WTC11 (cell line): ENCODE measurements at regions not wholly inside any gene's neighbourhood (a gene's known extent, or its start where the extent isn't known, plus 50 kb on each side); places are given as distances from the start of the nearest gene placed in this dataset.

Source experiments
- ATF3 ChIP-seq: sonication (generic); formaldehyde crosslinking; conservative IDR thresholded peaks from 2 replicates; pipeline ENCODE4 v1.8.1; 2022; ENCODE audit warnings: mild to moderate bottlenecking, missing genetic modification reagents
- CTCF ChIP-seq: fragments of 200-600 bp; IDR thresholded peaks from 2 replicates; pipeline ENCODE4 v1.8.0; 2022; ENCODE audit warnings: antibody characterized with exemption
- EMX1 ChIP-seq: fragments of 250-450 bp; sonication (Bioruptor Pico); IDR thresholded peaks from 2 replicates; pipeline ENCODE4 v1.8.0; 2021; ENCODE audit warnings: mild to moderate bottlenecking
- JUN ChIP-seq: sonication (generic); formaldehyde crosslinking; IDR thresholded peaks from 2 replicates; pipeline ENCODE4 v1.8.0; 2023; ENCODE audit warnings: mild to moderate bottlenecking, missing genetic modification reagents
- NFE2L1 ChIP-seq: sonication (generic); formaldehyde crosslinking; IDR thresholded peaks from 2 replicates; pipeline ENCODE4 v1.8.1; 2023; ENCODE audit warnings: missing genetic modification reagents
- NR1H2 ChIP-seq: sonication (generic); formaldehyde crosslinking; IDR thresholded peaks from 2 replicates; pipeline ENCODE4 v1.9.0; 2021; ENCODE audit warnings: mild to moderate bottlenecking, moderate library complexity, missing genetic modification reagents
- PRDM15 ChIP-seq: sonication (generic); formaldehyde crosslinking; IDR thresholded peaks from 2 replicates; pipeline ENCODE4 v1.8.0; 2022; ENCODE audit warnings: missing genetic modification reagents
- SP1 ChIP-seq: sonication (generic); formaldehyde crosslinking; conservative IDR thresholded peaks from 2 replicates; pipeline ENCODE4 v1.8.1; 2022; ENCODE audit warnings: missing genetic modification reagents
- USF1 ChIP-seq: sonication (generic); formaldehyde crosslinking; IDR thresholded peaks from 2 replicates; pipeline ENCODE4 v1.8.0; 2022; ENCODE audit warnings: mild to moderate bottlenecking, missing genetic modification reagents
- ZBTB43 ChIP-seq: sonication (generic); formaldehyde crosslinking; IDR thresholded peaks from 2 replicates; pipeline ENCODE4 v1.8.1; 2023; ENCODE audit warnings: mild to moderate bottlenecking, missing genetic modification reagents

- TF ChIP-seq PRDM15 (CRISPR knock-in tag) (no peak), CTCF (no peak), NR1H2 (CRISPR knock-in tag) (no peak), USF1 (CRISPR knock-in tag) (no peak), ATF3 (CRISPR knock-in tag) (no peak), EMX1 (CRISPR knock-in tag) (no peak), SP1 (no peak; the same call in 1 of the 2 replicates), ZBTB43 (CRISPR knock-in tag) (0 out of 2 replicates have a peak, but pooled peaks have one; percentile 57), JUN (no peak), NFE2L1 (no peak)
These were observed 218.2 kb downstream of the OR2B2 start for GRCh38 chr6:27693766-27694546.
